HUES6 (cell line): ENCODE measurements at regions not wholly inside any gene's neighbourhood (a gene's known extent, or its start where the extent isn't known, plus 50 kb on each side); places are given as distances from the start of the nearest gene placed in this dataset.
A peak's percentile ranks its signal among the peaks of the same experiment; 100 is the strongest.

Experiments used
- H3K27ac ChIP-seq: 2 replicates; pipeline ENCODE4 v1.7.0; 2013; ENCODE audit warnings: low read depth, mild to moderate bottlenecking, low read length, inconsistent platforms
- H3K27me3 ChIP-seq: 2 replicates; pipeline ENCODE4 v1.6.1; 2013; ENCODE audit warnings: low read length; ENCODE audit not compliant: control insufficient read depth, insufficient read depth
- H3K36me3 ChIP-seq: 2 replicates; pipeline ENCODE4 v1.6.1; 2013; ENCODE audit warnings: low read length; ENCODE audit not compliant: control insufficient read depth, insufficient read depth
- H3K4me1 ChIP-seq: 2 replicates; pipeline ENCODE4 v1.6.1; 2013; ENCODE audit warnings: low read length; ENCODE audit not compliant: control insufficient read depth, insufficient read depth
- H3K4me3 ChIP-seq: 2 replicates; pipeline ENCODE4 v1.5.1; 2013; ENCODE audit warnings: low read depth, low read length
- H3K9ac ChIP-seq: one replicate; pipeline ENCODE4 v1.6.1; 2013; ENCODE audit warnings: mild to moderate bottlenecking, low read length
- H3K9me3 ChIP-seq: 2 replicates; pipeline ENCODE4 v1.6.1; 2013; ENCODE audit warnings: low read depth, low read length; ENCODE audit not compliant: control insufficient read depth, insufficient read depth

GRCh38 chr5:26828294-26828693, 210.1 kb downstream of the CDH9 start:
- no peak overlapping the region for H3K9ac ChIP-seq
- no peaks in the 10 kb centered on the region for H3K4me1 ChIP-seq
- H3K9me3 ChIP-seq = no peaks in the 10 kb centered on the region

GRCh38 chr5:26813235-26813634, 225.2 kb downstream of the CDH9 start:
- Histone ChIP-seq H3K27ac (no peak overlapping the region), H3K9ac (no peak overlapping the region), H3K36me3 (no peaks in the 10 kb centered on the region), H3K4me3 (no peak overlapping the region), H3K4me1 (no peaks in the 10 kb centered on the region), H3K27me3 (no peaks in the 10 kb centered on the region), H3K9me3 (0 out of 2 replicates have a peak, but pooled peaks cover 3% of the 10 kb centered on the region)

More at GRCh38 chr5:26828294-26828693, 210.1 kb downstream of the CDH9 start:
- H3K27me3 ChIP-seq = no peaks in the 10 kb centered on the region
- no peak overlapping the region for H3K27ac ChIP-seq
- H3K36me3 ChIP-seq = no peaks in the 10 kb centered on the region
- no peak overlapping the region for H3K4me3 ChIP-seq

- Histone ChIP-seq H3K9ac (no peak overlapping the region), H3K27ac (no peak overlapping the region), H3K27me3 (no peaks in the 10 kb centered on the region), H3K36me3 (no peaks in the 10 kb centered on the region), H3K4me3 (no peak overlapping the region), H3K4me1 (no peaks in the 10 kb centered on the region), H3K9me3 (0 out of 2 replicates have a peak, but pooled peaks cover 3% of the 10 kb centered on the region)
These were observed 225.7 kb downstream of the CDH9 start for GRCh38 chr5:26812714-26813113.

- Histone ChIP-seq H3K36me3 (no peaks in the 10 kb centered on the region), H3K4me1 (no peaks in the 10 kb centered on the region), H3K27ac (no peak overlapping the region), H3K9ac (no peak overlapping the region), H3K4me3 (no peak overlapping the region), H3K27me3 (no peaks in the 10 kb centered on the region), H3K9me3 (no peaks in the 10 kb centered on the region; the same call in 1 of the 2 replicates)
These were observed 230.9 kb downstream of the CDH9 start for GRCh38 chr5:26807231-26808199.

GRCh38 chr5:26805076-26805475, 233.3 kb downstream of the CDH9 start:
- Histone ChIP-seq H3K9ac (no peak overlapping the region), H3K4me3 (no peak overlapping the region), H3K36me3 (no peaks in the 10 kb centered on the region), H3K27ac (no peak overlapping the region), H3K9me3 (no peaks in the 10 kb centered on the region; the same call in 1 of the 2 replicates), H3K4me1 (no peaks in the 10 kb centered on the region), H3K27me3 (no peaks in the 10 kb centered on the region)

- no peak overlapping the region for H3K9ac ChIP-seq
- H3K4me3 ChIP-seq = no peak overlapping the region
- no peak overlapping the region for H3K27ac ChIP-seq
- H3K36me3 ChIP-seq = no peaks in the 10 kb centered on the region
- no peaks in the 10 kb centered on the region for H3K27me3 ChIP-seq
- no peaks in the 10 kb centered on the region; the same call in 1 of the 2 replicates for H3K9me3 ChIP-seq
- no peaks in the 10 kb centered on the region for H3K4me1 ChIP-seq
These were observed 235.4 kb downstream of the CDH9 start for GRCh38 chr5:26802944-26803343.

GRCh38 chr5:26791433-26791832, 247.0 kb downstream of the CDH9 start:
- H3K27ac ChIP-seq = peak overlapping the region; percentile 53; the same call in 1 of the 2 replicates

GRCh38 chr5:26791021-26791420, 247.4 kb downstream of the CDH9 start:
- Histone ChIP-seq H3K4me3 (no peak overlapping the region), H3K4me1 (0 out of 2 replicates have a peak, but pooled peaks cover 5% of the 10 kb centered on the region), H3K27me3 (no peaks in the 10 kb centered on the region), H3K36me3 (no peaks in the 10 kb centered on the region), H3K9me3 (no peaks in the 10 kb centered on the region), H3K9ac (no peak overlapping the region), H3K27ac (peak overlapping the region; percentile 53; the same call in 1 of the 2 replicates)

More at GRCh38 chr5:26791433-26791832, 247.0 kb downstream of the CDH9 start:
- H3K4me3 ChIP-seq = no peak overlapping the region
- H3K36me3 ChIP-seq = no peaks in the 10 kb centered on the region
- H3K9ac ChIP-seq = no peak overlapping the region
- no peaks in the 10 kb centered on the region for H3K27me3 ChIP-seq
- 0 out of 2 replicates have a peak, but pooled peaks cover 5% of the 10 kb centered on the region for H3K4me1 ChIP-seq
- no peaks in the 10 kb centered on the region for H3K9me3 ChIP-seq

- Histone ChIP-seq H3K27ac (no peak overlapping the region), H3K36me3 (no peaks in the 10 kb centered on the region), H3K27me3 (no peaks in the 10 kb centered on the region), H3K9me3 (no peaks in the 10 kb centered on the region), H3K9ac (no peak overlapping the region), H3K4me3 (no peak overlapping the region), H3K4me1 (no peaks in the 10 kb centered on the region)
These were observed 275.2 kb downstream of the CDH9 start for GRCh38 chr5:26763215-26763614.

- Histone ChIP-seq H3K4me3 (no peak overlapping the region), H3K27ac (no peak overlapping the region), H3K9me3 (no peaks in the 10 kb centered on the region), H3K36me3 (no peaks in the 10 kb centered on the region), H3K4me1 (no peaks in the 10 kb centered on the region), H3K27me3 (no peaks in the 10 kb centered on the region), H3K9ac (no peak overlapping the region)
These were observed 276.9 kb downstream of the CDH9 start for GRCh38 chr5:26761446-26761845.

GRCh38 chr5:26761045-26761444, 277.3 kb downstream of the CDH9 start:
- Histone ChIP-seq H3K9ac (no peak overlapping the region), H3K27ac (no peak overlapping the region)

More at GRCh38 chr5:26761045-26761444, 277.3 kb downstream of the CDH9 start:
- no peak overlapping the region for H3K4me3 ChIP-seq
- no peaks in the 10 kb centered on the region for H3K27me3 ChIP-seq
- no peaks in the 10 kb centered on the region for H3K9me3 ChIP-seq
- no peaks in the 10 kb centered on the region for H3K4me1 ChIP-seq
- H3K36me3 ChIP-seq = no peaks in the 10 kb centered on the region
